HG02840 (cell line): ENCODE measurements at regions not wholly inside any gene's neighbourhood (a gene's known extent, or its start where the extent isn't known, plus 50 kb on each side); places are given as distances from the start of the nearest gene placed in this dataset.
"Not testable (repeated sequence)": the region's sequence is repeated elsewhere in the genome, so short reads cannot be mapped to it uniquely, and the experiment has no call there.

ENCODE experiments used
- ATAC-seq: cut with Tn5 transposase; IDR thresholded peaks from one replicate; pipeline ENCODE4 v1.9.1; 2021; ENCODE audit warnings: mild to moderate bottlenecking, moderate library complexity, moderate number of reproducible peaks; ENCODE audit not compliant: unreplicated experiment, low FRiP score

DNA sequence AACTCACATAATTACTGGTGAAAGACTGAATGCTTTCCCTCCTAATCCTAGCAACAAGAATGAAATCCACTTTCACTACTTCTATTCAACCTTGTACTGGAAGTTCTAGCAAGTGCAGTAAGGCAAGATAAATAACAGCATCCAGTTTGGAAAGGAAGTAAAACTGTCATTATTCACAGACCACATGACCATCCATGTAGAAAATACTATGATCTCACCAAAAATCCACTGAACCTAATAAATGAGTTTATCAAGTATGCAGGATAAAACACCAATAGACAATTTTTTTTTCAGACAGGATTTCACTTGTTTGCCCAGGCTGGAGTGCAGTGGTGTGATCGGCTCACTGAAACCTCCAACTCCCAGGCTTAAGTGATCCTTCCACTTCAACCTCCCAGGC lies 117.7 kb downstream of the TMEM167A start:
- ATAC-seq = no peak

DNA sequence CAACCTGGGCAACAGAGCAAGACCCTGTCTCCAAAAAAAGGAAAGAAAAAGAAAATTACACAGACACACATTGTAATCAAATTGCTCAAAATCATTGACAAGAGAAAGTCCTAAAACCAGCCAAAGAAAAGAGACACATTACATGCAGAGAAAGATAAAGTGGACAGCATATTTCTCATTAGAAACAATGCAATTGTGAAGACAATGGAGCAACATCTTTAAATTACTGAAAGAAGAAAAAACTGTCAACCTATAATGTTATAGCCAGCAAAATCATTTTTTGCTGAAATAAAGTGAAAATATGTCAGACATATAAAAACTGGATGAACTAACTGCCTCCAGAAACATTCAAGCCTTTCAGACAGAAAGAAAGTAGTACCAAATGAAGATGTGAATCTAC lies 120.6 kb downstream of the TMEM167A start:
- ATAC-seq = no peak

DNA sequence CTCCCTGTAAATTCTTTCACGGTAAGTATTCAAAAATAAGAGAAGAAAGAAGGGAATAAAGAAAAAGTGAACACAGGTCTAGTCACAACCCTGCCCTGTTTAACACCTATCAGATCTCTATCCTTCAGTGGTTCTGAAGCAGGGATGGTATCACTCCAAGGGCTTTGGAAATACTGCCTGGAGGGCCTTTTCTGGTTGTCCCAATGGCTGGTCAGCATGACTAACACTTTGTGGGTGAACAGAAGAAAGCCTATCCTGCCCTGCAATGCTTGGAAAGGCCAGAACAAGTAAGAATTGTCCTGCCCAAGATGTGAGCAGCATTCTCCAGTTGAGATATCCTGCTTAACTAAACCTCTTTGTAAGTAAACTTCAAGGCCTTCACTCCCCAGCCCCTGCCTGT lies 124.9 kb downstream of the TMEM167A start:
- ATAC-seq = no peak

DNA sequence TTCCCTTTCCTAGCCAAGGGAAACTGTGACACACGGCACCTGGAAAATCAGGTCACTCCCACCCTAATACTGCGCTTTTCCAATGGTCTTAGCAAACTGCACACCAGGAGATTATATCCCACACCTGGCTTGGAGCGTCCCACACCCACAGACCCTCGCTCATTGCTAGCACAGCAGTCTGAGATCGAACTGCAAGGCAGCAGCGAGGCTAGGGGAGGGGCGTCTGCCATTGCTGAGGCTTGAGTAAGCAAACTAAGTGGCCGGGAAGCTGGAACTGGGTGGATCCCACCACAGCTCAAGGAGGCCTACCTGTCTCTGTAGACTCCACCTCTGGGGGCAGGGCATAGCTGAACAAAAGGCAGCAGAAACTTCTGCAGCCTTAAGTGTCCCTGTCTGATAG lies 132.9 kb downstream of the TMEM167A start:
- not testable (repeated sequence) for ATAC-seq

DNA sequence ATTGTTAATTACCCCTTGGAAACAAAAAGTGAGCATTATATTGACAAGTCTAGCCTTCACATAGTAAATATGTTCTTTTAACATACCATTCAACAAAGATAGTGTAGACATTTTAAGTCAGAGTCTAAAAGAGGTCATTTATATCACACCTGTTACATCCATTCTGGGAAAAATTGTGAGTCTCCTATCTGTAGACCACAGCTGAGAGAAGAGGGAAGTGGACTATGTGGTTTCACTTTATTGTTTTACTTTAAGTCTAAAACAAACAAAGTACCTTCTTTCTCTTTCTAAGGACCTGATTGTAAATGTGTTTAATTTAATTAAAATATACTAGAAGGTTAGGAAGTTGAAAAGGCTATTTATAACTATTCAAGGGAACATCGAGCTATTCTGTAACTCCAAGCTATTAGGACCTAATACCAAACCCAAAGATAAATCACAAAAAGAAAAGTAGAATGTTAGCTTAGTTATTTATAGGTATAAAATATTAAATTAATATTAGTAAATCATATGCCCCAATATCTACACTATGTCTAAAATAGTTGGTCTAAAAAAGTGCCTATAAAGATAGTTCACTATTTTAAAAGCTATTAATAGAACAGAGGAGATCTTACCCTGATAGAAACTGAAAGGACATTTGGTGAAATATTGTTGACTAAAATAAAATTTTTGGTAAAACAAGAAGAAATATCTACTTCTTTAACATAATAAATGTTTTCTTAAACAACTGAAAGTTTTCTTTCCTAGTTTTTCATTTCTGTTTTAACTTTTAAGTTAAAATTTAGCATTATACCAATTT lies 134.9 kb downstream of the TMEM167A start:
- ATAC-seq = no peak

DNA sequence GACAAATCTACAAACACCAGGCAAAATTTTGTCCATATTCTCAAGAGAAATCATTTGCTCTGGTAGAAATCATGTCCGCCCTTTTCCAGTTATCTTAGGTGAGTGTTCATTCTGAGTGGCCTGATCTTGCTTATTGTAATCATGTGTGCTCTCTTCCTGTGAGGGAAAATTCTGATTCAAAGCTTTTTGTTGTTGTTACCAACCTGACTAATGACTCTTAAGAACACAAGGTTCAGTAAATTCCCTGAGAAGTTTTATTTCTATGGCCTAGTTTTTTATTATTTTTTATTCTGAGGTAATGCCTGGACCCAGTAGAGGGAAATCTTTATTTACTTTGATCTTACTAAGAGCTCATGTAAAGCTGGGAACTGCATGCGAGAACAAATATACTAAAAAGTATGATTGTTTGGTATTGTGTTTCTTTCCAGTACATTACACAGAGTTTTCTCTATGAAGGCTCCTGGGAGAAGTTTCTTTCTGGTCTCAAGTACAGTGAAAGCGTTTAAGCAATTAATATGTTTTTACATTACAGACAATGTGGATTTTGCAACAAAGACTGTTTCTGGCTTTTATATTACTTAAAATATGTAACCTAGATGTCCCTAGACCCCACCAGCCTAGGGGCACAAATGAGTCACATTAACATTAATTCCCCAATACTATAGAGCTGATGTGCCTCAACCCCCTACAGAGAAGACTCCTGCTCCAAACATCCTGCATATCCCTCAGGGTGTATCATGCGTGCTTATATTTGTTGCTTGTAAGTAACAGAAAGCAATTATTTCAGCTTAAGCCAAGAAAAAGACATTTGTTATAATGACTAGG lies 138.1 kb downstream of the TMEM167A start:
- no peak for ATAC-seq

DNA sequence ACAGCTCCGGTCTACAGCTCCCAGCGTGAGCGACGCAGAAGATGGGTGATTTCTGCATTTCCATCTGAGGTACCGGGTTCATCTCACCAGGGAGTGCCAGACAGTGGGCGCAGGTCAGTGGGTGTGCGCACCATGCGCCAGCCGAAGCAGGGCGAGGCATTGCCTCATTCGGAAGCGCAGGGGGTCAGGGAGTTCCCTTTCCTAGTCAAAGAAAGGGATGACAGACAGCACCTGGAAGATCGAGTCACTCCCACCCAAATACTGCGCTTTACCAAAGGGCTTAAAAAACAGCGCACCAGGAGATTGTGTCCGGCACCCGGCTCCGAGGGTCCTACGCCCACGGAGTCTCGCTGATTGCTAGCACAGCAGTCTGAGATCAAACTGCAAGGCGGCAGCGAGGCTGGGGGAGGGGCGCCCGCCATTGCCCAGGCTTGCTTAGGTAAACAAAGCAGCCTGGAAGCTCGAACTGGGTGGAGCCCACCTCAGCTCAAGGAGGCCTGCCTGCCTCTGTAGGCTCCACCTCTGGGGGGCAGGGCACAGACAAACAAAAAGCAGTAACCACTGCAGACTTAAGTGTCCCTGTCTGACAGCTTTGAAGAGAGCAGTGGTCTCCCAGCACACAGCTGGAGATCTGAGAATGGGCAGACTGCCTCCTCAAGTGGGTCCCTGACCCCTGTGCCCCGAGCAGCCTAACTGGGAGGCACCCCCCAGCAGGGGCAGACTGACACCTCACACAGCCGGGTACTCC lies 144.5 kb downstream of the TMEM167A start:
- not testable (repeated sequence) for ATAC-seq

DNA sequence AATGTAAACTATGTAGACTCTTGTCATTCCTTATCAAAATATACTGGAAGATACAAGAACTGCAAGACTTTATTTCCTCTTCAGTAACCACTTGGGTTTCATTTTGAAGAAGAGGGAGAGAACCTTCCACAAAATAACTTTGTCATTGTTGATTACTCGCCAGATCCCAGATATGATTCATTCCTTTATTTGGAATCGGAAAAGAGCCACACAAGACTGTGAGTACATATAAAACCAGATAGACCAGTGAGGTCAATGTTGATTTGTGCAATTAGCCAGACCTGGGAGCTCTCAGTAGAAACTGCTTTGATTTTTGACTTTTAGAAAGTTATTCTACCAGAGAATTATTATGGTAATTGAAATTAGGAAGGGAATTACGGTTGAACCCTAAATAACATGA lies 146.1 kb downstream of the TMEM167A start:
- ATAC-seq = no peak

DNA sequence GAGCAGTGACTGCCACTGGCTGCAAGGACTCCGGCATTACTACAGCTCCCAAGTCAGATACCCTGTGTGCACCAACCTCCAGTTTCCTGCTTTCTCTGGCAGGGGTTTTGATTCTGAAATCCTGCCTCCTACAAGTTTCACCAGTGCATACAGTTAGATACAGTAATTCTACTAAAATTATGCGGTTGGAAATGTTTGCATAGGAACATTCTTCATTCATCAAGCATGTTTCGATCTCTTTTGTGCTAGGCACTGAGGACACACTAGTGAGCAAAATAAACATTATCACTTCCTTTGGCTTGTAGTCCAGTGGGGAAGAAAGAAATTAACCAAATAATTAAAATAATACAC lies 152.2 kb downstream of the TMEM167A start:
- no peak for ATAC-seq

DNA sequence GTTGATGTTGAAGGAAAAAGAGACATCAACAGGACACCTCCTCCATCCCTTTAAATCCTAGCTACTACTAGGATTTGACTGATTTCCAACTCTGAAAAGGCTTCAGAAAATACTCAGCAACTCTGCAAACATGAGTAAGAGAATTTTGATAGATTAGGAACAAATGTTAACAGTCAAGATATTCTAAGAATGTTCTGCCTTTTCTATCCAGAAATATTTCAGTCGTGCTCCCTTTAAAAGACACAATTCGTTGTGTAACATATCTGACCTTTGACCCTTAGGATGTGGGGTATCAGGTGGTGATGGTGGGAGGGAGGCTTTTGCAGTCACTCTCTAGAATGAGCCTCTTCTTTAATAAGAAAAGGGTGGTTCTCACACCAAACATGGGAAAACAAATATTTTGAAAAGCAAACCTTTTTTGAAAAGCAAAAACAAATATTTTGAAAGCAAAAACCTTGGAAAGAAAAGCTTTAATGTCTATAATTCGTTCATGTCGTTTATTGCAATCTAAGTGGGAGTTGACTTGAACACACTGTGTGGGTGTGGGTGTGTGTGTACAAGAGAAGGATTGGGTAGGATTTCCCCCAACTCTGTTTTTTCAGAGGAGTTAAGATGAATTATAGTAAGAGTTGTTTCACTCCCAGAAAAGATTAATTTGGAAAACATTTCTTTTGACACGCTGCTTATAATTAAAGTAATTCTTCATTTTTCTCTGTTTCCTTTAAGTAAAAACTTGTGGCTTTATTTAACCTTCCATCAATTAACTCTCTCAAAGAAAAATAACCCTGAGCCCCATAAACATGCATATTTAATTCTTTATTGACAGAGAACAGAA lies 152.8 kb downstream of the TMEM167A start:
- ATAC-seq = no peak

DNA sequence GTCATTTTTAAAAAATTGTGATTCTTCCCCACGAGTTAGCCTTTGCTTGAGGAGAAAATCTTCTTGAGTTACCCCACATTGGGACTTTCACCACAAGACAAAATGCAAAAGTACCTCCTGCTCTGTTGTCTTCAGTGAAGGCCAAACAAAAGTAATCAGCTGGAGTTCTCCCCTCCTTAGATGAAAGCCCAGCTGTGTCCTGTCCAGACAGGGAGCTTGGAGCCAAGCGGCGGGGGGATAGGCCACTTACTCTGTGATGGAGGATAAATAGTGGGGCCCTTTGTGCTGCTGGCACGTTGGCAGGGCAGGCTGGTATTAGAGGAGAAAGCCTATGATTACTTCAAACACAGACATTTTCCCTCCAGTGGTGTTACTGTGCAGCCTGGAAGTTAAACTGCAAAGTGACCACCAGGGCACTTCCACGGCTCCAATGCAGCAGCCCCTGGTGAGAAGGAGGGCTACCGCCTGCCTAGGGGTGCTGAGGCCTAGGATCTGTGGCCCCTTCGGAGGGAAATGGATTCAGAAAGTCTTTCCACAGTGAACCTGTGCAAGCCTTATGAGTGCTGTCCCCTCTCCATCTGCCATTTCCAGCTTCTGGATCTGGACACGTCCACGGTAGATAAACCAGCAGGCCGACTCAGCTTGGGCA lies 155.0 kb downstream of the TMEM167A start:
- no peak for ATAC-seq

DNA sequence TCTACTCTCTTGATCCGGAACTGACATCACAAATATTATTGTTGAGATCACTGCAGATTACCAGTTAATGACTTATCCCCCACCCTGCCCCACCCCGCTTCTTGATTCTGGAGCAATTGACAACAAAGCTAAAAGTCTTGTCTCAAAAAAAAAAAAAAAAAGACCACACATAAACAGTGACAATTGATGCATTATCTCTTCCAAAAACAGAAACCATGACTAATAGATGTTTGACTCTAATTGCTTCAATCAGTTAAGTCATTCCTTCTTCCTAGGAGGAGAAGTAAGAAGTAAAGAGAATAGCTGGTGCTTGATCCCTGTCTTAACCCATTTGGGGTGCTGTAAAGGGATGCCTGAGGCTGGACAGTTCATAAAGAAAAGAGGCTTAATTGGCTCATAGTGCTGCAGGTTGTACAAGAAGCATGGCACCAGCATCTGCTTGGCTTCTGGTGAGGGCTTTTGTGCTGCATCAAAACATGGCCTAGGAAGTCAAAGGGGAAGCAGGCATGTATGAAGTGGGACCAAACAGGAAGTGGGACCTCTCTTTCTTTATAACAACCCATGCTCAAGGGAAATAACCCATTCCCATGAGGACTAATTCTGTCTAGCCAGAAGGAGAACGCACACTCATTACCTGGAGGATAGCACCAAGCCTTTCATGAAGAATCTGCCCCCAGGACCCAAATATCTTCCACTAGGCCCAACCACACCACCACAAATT lies 158.7 kb downstream of the TMEM167A start:
- ATAC-seq = no peak

DNA sequence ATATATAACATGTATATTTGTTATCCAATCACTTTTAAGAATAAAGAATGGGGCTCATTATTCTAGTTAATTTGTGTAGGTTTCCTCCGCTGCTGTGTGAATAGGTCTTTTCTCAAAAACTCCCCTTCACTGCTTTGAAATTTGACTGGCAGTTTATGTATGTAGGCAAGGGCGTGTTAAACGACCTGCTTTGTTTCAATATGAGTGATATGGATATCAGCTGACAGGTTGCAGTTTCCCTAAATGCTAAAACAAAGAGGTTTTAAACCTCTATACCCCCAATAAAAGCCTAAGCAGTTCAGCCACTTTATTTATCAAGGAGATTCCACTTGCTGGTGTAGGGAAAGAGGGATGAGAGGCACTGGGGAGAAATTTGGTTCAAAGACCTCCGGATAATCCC lies 159.6 kb downstream of the TMEM167A start:
- ATAC-seq = no peak

DNA sequence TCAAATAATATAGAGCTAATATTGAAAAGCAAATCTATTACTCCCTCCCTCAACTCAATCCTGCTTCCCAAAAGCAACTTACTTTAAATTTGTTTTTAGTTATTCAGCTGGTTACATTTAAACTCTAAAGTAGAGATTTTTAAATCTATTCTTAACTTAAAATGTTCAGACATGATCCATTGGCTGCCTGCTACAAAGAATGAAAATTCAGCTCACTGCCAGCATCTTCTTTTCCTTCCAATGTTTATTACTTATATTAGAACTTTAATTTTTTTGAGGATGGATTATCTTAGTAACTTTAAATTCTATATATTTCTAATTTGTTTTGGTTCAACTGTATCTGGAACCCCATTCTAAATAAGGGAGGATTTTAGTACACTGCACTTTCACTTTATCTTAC lies 163.2 kb downstream of the TMEM167A start:
- ATAC-seq = no peak

DNA sequence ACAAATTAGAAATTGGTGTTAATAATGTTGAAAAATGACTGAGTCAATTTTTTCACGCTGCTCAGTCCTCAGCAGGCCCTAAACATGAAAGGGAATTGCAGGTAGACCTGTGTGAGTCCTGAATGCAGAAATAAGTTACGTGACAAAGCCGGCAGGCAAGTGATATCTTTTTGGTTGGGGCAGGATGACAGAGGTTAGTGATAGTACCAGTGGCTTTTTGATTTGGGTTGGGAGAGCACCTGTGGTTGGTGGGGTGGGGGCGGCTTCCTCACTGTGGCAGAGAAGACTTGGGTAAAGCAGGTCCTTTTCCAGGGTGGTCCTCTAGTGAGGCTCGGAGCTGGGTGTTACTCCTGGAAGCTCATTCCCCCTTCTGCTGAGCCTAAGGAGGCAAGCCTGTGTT lies 164.7 kb downstream of the TMEM167A start:
- no peak for ATAC-seq

DNA sequence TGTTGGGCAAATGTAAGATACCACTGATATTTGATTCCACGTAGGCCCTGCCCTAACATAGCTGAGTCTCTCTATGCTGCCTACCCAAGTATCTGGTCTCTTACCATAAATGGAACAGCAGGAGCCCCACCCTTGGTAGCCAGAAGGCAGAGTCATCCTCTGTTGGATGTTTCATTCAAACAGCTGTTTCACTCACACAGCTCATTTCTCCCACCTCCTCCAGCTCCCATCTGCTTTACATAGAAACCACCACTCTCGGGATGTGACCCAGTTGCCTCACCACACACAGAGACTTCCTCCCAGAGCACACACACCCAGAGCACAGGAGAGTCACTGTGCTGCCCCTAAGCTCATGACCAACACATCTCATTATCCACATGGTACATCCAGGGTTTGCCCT lies 165.3 kb downstream of the TMEM167A start:
- no peak for ATAC-seq

DNA sequence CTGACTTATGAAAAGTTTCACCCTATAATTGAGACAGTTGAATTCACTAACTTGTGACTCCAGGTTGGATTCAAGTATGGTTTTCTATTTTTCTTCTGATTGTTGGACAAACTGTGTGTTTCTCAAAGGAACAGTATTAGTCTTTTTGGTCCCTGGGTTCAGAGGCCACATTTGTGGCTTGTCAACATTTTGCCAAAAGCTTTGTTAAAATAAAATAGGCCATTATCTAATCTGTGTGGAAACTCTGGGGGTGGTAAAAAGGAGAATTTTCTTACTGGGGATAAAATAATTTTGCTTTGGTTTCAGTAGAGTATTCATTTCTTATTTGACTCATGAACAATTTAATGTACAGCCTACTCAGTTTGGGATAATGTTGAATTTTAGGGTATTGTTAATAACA lies 166.3 kb downstream of the TMEM167A start:
- no peak for ATAC-seq

DNA sequence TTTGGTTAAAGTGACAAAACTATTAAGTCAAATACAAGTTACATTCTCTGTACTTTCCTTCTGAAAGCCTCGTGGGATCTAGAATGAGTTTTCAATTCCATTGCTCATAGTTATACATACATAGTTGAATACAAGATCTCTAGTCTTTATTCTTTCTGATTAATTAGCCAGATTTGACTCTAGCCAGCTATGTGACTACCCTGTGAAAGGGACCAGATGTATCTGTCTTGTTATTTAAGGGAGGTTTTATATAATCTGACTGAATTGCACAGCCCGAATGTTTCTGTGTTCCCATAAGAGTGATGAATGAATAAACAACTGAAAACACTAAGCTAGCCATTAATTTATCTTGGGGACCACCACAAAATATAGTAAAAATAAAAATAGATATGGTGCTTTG lies 166.7 kb downstream of the TMEM167A start:
- ATAC-seq = no peak

DNA sequence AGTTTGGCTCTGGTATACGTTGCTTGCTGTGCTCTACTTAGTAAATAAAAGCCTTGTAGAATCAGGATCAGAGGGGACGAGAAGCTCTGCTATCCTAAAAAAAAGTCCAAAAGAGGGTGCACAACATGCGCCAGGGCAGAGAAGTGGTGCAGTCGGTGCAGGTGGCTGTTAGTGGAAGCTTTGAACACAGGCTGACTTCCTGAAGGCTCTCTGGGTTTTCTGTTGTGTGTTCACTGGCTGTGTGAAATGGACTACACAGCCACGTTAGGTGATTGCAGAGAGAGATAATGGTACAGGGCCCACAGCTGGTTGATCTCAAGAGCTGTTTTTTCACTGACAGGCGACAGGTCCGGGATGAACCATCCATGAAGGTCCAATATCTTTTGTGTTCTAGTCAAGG lies 167.4 kb downstream of the TMEM167A start:
- no peak for ATAC-seq
